DOHH2 (cell line): ENCODE measurements at regions not wholly inside any gene's neighbourhood (a gene's known extent, or its start where the extent isn't known, plus 50 kb on each side); places are given as distances from the start of the nearest gene placed in this dataset.

Source experiments
- EZH2phosphoT487 ChIP-seq: fragments of 200-600 bp; sonication (generic); IDR thresholded peaks from 2 replicates; pipeline ENCODE4 v1.6.1; 2017; ENCODE audit warnings: borderline replicate concordance, mild to moderate bottlenecking, antibody characterized with exemption, low read length, moderate library complexity, mixed read lengths
- TF ChIP-seq, protein P1 (sequence below): fragments of 200-600 bp; sonication (generic); IDR thresholded peaks from one replicate; pipeline ENCODE4 v1.5.1; 2014; ENCODE audit warnings: antibody characterized with exemption, mild to moderate bottlenecking, low read depth, low read length; ENCODE audit not compliant: poor library complexity, severe bottlenecking

DNA sequence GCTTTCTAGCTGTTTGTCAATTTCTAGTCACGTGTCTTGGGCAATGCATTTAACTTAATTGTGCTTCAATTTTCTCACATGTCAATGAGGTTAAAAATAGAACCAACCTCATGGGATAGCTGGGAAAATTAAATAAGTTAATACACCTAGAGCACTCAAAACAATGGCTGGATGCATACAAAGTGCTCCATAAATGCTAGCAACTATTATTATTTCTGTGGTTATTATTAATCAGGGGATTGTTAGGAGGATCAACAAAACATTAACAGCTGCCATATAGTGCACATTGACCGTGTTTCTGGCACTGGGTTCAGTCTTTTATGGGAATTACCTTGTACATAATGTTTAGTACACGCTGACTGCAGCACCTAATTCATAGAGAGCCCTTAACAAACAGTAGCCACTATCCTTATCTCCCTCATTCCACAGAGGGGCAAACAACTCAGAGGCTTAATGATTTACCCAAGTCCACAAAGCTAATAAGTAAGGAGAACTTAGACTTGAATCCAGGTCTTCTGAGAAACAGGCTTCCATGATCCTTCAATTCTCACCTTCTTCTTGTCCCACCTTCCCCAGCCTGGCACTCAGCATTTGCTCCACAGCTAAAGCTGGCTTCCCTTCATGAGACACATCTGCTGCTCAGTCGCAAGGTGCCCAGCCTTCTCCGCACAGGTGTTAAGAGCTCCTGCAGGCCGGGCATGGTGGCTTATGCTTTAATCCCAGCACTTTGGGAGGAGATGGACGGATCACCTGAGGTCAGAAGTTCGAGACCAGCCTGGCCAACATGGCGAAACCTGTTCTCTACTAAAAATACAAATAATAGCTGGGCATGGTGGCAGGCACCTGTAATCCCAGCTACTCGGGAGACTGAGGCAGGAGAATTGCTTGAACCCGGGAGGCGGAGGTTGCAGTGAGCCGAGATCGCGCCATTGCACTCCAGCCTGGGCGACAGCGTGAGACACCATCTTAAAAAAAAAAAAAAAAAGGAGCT lies 137.4 kb upstream of the ABCA1 start:
- no peak for TF ChIP-seq EZH2phosphoT487
- TF ChIP-seq, protein P1, sequence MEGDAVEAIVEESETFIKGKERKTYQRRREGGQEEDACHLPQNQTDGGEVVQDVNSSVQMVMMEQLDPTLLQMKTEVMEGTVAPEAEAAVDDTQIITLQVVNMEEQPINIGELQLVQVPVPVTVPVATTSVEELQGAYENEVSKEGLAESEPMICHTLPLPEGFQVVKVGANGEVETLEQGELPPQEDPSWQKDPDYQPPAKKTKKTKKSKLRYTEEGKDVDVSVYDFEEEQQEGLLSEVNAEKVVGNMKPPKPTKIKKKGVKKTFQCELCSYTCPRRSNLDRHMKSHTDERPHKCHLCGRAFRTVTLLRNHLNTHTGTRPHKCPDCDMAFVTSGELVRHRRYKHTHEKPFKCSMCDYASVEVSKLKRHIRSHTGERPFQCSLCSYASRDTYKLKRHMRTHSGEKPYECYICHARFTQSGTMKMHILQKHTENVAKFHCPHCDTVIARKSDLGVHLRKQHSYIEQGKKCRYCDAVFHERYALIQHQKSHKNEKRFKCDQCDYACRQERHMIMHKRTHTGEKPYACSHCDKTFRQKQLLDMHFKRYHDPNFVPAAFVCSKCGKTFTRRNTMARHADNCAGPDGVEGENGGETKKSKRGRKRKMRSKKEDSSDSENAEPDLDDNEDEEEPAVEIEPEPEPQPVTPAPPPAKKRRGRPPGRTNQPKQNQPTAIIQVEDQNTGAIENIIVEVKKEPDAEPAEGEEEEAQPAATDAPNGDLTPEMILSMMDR: no peak
